ENCODE measurements at regions not wholly inside any gene's neighbourhood (a gene's known extent, or its start where the extent isn't known, plus 50 kb on each side); places are given as distances from the start of the nearest gene placed in this dataset.
A peak's percentile ranks its signal among the peaks of the same experiment; 100 is the strongest.

DNA sequence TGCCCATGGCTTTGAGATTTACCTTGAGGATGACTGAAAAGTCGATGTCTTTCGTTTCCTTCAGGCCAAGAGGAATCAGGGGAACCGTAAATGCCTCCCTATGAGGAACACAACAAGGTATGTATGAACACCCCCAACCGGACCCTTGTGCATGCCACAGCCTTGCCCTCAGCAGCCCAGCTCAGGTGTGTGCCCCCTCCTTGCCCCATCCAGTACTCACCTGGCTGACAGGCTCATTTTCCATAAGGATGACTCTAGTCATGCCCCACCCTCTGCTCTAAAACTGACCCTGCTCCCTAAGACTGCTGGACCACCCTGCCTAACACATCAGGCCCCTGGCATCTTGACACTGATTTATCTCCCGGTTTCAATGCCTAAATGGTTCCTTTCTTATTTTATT, 270.0 kb downstream of the GOLGA6L6 start:
- ChIA-PET CTCF (no interaction called here), POLR2A (ENCODE audit: unreplicated experiment) (no interaction called here)
- Histone ChIP-seq H2AK5ac (ENCODE audit: low read depth, low read length) (no peak overlapping the region), H2BK20ac (ENCODE audit: low read depth, low read length) (no peak overlapping the region), H3K9me1 (ENCODE audit: insufficient read depth, low read length) (no peaks in the 10 kb centered on the region), H3K9ac (ENCODE audit: low read depth, low read length) (no peak overlapping the region), H3K27me3 (ENCODE audit: control insufficient read depth, insufficient read depth, low read length) (no peaks in the 10 kb centered on the region), H3K4me2 (ENCODE audit: low read depth, low read length) (no peak overlapping the region), H3K9me3 (ENCODE audit: control insufficient read depth, insufficient read depth, low read length) (peaks cover 46% of the 10 kb centered on the region), H2BK15ac (ENCODE audit: low read depth, low read length) (no peak overlapping the region), H2BK120ac (ENCODE audit: low read depth, low read length) (no peak overlapping the region), H3K18ac (ENCODE audit: low read depth, low read length) (no peak overlapping the region), H3K79me1 (ENCODE audit: low read depth in 1 of 2, low read length in 2 of 2) (no peaks in the 10 kb centered on the region), H3K4me1 (ENCODE audit: control insufficient read depth, insufficient read depth, low read length) (no peaks in the 10 kb centered on the region), H3K27ac (ENCODE audit: insufficient read depth, low read length) (no peak overlapping the region), H3K14ac (replicated peaks; ENCODE audit: low read depth, low read length) (no peak overlapping the region), H3K4me3 (ENCODE audit: insufficient read depth, low read depth, low read length) (no peak overlapping the region), H4K5ac (ENCODE audit: low read depth, low read length) (no peak overlapping the region), H4K20me1 (ENCODE audit: insufficient read depth, low read length) (no peaks in the 10 kb centered on the region), H4K91ac (ENCODE audit: insufficient read depth, low read depth, low read length) (no peak overlapping the region), H3K36me3 (ENCODE audit: control insufficient read depth, insufficient read depth, low read length) (no peaks in the 10 kb centered on the region), H3K4ac (ENCODE audit: low read depth, low read length) (no peak overlapping the region), H2AFZ (replicated peaks; ENCODE audit: low read length, poor library complexity) (peak overlapping the region; percentile 74), H2AK9ac (replicated peaks; ENCODE audit: low read depth, low read length, poor library complexity) (no peak overlapping the region), H2BK5ac (ENCODE audit: low read depth, low read length, poor library complexity, severe bottlenecking) (no peak overlapping the region), H3K23ac (ENCODE audit: low read depth, low read length) (no peak overlapping the region), H4K8ac (ENCODE audit: low read depth in 2 of 2, low read length in 2 of 2) (no peak overlapping the region), H3K56ac (ENCODE audit: extremely low read depth, insufficient read depth, low read length) (no peak overlapping the region)
- WGBS, 2 experiments (ENCODE audit: extremely low coverage in 2 of 2, insufficient read length in 1 of 2) = 41% methylated on average over 5 of the region's 5 CpGs; no CpG with 5 or more reads in 1 of the 2 experiments
- dilution Hi-C loops (cut with HindIII; ENCODE audit: low sequenced_read_pairs, unreplicated experiment) (no loop called here), in situ Hi-C loops (cut with MboI; ENCODE audit: low sequenced_read_pairs) (no loop called here), intact Hi-C loops (cut with micrococcal nuclease) (no loop called here)
- DNase-seq = no peak
- TF ChIP-seq FOS (IDR thresholded peaks at IDR 0.05; ENCODE audit: low read depth, low read length) = no peak
- no peak for TF ChIP-seq NFE2L2 (IDR thresholded peaks at IDR 0.05; ENCODE audit: low read depth, low read length)
- TF ChIP-seq MAZ (IDR thresholded peaks at IDR 0.05; ENCODE audit: borderline replicate concordance, low read depth, low read length) = no peak
- TF ChIP-seq, protein P1, sequence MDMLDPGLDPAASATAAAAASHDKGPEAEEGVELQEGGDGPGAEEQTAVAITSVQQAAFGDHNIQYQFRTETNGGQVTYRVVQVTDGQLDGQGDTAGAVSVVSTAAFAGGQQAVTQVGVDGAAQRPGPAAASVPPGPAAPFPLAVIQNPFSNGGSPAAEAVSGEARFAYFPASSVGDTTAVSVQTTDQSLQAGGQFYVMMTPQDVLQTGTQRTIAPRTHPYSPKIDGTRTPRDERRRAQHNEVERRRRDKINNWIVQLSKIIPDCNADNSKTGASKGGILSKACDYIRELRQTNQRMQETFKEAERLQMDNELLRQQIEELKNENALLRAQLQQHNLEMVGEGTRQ (IDR thresholded peaks at IDR 0.05; ENCODE audit: low read depth, low read length) = no peak
- TF ChIP-seq CHD1 (IDR thresholded peaks at IDR 0.05; ENCODE audit: low read depth, low read length) = no peak
- TF ChIP-seq MAFK (IDR thresholded peaks at IDR 0.05; ENCODE audit: low read depth, low read length) = no peak
- no peak for TF ChIP-seq RFX5 (IDR thresholded peaks at IDR 0.05; ENCODE audit: low read depth, low read length)
- TF ChIP-seq SMC3 (IDR thresholded peaks at IDR 0.05; ENCODE audit: low read depth, low read length) = no peak
- no peak for TF ChIP-seq POLR2A (IDR thresholded peaks at IDR 0.05; ENCODE audit: low read depth, low read length)
- TF ChIP-seq MXI1 (IDR thresholded peaks at IDR 0.05; ENCODE audit: borderline replicate concordance, low read depth, low read length) = no peak
- no peak for TF ChIP-seq RCOR1 (IDR thresholded peaks at IDR 0.05; ENCODE audit: insufficient replicate concordance, low read length)
- TF ChIP-seq, protein P2, sequence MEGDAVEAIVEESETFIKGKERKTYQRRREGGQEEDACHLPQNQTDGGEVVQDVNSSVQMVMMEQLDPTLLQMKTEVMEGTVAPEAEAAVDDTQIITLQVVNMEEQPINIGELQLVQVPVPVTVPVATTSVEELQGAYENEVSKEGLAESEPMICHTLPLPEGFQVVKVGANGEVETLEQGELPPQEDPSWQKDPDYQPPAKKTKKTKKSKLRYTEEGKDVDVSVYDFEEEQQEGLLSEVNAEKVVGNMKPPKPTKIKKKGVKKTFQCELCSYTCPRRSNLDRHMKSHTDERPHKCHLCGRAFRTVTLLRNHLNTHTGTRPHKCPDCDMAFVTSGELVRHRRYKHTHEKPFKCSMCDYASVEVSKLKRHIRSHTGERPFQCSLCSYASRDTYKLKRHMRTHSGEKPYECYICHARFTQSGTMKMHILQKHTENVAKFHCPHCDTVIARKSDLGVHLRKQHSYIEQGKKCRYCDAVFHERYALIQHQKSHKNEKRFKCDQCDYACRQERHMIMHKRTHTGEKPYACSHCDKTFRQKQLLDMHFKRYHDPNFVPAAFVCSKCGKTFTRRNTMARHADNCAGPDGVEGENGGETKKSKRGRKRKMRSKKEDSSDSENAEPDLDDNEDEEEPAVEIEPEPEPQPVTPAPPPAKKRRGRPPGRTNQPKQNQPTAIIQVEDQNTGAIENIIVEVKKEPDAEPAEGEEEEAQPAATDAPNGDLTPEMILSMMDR (conservative IDR thresholded peaks at IDR 0.05; ENCODE audit: low read depth, low read length) = no peak
- TF ChIP-seq, protein P3, sequence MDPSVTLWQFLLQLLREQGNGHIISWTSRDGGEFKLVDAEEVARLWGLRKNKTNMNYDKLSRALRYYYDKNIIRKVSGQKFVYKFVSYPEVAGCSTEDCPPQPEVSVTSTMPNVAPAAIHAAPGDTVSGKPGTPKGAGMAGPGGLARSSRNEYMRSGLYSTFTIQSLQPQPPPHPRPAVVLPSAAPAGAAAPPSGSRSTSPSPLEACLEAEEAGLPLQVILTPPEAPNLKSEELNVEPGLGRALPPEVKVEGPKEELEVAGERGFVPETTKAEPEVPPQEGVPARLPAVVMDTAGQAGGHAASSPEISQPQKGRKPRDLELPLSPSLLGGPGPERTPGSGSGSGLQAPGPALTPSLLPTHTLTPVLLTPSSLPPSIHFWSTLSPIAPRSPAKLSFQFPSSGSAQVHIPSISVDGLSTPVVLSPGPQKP (IDR thresholded peaks at IDR 0.05; ENCODE audit: borderline replicate concordance, low read depth, low read length) = no peak
- no peak for TF ChIP-seq RAD21 (IDR thresholded peaks at IDR 0.05; ENCODE audit: low read length)
- TF ChIP-seq BHLHE40 (IDR thresholded peaks at IDR 0.05; ENCODE audit: low read depth, low read length) = no peak
- BruUV-seq (replicated peaks) = no TSS peak
- ATAC-seq (ENCODE audit: low read depth) = no peak
